ENCODE measurements at regions not wholly inside any gene's neighbourhood (a gene's known extent, or its start where the extent isn't known, plus 50 kb on each side); places are given as distances from the start of the nearest gene placed in this dataset.

DNA sequence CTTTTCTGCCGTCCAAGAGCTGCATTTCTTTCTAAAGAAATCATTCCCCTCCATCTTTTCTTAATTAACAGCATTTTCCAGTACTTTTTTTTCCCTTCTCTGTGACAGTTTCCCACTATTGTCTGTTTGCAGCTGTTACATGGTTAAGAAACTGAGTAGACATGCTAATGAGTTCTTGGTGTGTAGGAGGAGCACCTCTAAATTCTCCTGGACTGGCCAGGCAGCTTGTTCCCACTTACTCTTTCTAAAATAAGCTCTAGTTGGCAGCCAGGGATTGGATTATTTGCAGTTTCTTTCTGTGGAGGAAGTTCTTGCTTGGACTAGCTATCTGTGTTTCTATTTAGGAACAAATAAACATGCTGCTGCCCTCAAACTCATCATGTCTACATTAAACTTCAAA, 235.1 kb upstream of the GAP43 start:
- no peak overlapping the region for H3K27ac ChIP-seq
- no peaks in the 10 kb centered on the region for H3K27me3 ChIP-seq
- ATAC-seq (no peak), DNase-seq (no peak)
- H3K36me3 ChIP-seq, result no peaks in the 10 kb centered on the region
- no peaks in the 10 kb centered on the region for H3K9me3 ChIP-seq
- H3K4me3 ChIP-seq, result no peak overlapping the region
- no peaks in the 10 kb centered on the region for H3K4me1 ChIP-seq
- TF ChIP-seq, protein P1, sequence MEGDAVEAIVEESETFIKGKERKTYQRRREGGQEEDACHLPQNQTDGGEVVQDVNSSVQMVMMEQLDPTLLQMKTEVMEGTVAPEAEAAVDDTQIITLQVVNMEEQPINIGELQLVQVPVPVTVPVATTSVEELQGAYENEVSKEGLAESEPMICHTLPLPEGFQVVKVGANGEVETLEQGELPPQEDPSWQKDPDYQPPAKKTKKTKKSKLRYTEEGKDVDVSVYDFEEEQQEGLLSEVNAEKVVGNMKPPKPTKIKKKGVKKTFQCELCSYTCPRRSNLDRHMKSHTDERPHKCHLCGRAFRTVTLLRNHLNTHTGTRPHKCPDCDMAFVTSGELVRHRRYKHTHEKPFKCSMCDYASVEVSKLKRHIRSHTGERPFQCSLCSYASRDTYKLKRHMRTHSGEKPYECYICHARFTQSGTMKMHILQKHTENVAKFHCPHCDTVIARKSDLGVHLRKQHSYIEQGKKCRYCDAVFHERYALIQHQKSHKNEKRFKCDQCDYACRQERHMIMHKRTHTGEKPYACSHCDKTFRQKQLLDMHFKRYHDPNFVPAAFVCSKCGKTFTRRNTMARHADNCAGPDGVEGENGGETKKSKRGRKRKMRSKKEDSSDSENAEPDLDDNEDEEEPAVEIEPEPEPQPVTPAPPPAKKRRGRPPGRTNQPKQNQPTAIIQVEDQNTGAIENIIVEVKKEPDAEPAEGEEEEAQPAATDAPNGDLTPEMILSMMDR (IDR thresholded peaks at IDR 0.05), result no peak
- intact Hi-C loops (cut with DNase I), result no loop called here

DNA sequence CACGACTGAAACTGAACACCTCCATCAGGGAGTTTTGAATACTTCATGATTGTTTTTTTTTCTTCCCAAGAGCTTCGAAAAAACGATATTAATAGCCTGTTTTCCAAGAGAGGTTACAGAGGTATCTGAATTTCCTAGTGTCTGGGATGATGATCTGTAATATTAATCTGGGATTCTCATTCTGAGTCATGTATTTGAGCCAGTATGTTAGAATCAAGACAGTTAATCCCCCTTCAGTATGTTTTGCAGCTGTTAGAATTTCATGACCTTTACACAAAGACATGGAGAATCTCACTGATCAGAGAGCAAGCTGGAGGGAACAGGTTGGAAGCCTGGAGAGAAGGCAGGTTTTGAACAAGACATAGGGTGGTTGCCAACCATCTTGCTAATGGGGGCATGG, 234.5 kb upstream of the GAP43 start:
- intact Hi-C loops (cut with DNase I), result no loop called here
- H3K4me1 ChIP-seq, result no peaks in the 10 kb centered on the region
- no peak for ATAC-seq
- no peak overlapping the region for H3K4me3 ChIP-seq
- H3K36me3 ChIP-seq, result no peaks in the 10 kb centered on the region
- DNase-seq, result no peak
- H3K27ac ChIP-seq, result no peak overlapping the region
- TF ChIP-seq, protein P1 (IDR thresholded peaks at IDR 0.05), result no peak
- H3K27me3 ChIP-seq, result no peaks in the 10 kb centered on the region
- no peaks in the 10 kb centered on the region for H3K9me3 ChIP-seq

DNA sequence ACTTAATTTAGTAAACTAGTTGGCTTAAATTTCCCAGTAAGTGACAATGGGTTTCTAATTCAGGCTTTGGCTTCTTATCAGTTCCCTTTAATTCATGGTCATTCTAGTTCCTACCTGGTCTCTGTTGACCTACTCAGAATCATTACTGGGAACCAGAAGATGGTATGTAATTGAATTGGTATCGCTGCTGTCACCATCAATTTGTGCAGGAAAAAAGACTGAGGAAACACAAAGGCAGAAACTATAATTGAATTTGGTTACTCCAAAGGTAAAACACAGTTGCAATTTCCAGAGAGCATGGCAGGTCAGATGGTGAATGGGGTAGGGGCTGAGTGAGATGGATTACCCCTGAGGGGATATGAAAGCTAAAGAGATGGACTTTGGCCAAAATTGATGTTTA, 226.5 kb upstream of the GAP43 start:
- Histone ChIP-seq H3K4me3 (no peak overlapping the region), H3K27ac (no peak overlapping the region), H3K4me1 (no peaks in the 10 kb centered on the region), H3K27me3 (no peaks in the 10 kb centered on the region), H3K9me3 (no peaks in the 10 kb centered on the region), H3K36me3 (no peaks in the 10 kb centered on the region)
- TF ChIP-seq, protein P1 (IDR thresholded peaks at IDR 0.05), result no peak
- ATAC-seq (no peak), DNase-seq (no peak)
- intact Hi-C loops (cut with DNase I), result no loop called here

DNA sequence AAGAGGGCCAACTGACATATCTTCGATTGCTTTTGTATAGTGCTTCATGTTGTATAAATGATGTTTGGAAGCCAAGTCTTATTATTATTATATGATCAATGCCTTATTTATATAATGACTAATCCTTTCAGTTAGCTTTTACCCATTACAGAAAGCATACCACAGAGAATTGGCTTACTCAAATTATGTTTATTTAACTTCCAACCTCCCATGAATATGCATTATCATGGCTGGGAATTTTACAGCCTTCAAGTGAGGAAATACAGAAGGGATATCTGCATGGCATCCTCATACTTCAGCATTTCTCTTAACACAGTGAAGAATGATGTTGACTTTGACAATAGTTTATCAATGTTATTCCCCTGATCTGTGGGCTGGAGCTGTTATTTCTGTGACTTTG, 225.9 kb upstream of the GAP43 start:
- no peaks in the 10 kb centered on the region for H3K36me3 ChIP-seq
- intact Hi-C loops (cut with DNase I), result no loop called here

DNA sequence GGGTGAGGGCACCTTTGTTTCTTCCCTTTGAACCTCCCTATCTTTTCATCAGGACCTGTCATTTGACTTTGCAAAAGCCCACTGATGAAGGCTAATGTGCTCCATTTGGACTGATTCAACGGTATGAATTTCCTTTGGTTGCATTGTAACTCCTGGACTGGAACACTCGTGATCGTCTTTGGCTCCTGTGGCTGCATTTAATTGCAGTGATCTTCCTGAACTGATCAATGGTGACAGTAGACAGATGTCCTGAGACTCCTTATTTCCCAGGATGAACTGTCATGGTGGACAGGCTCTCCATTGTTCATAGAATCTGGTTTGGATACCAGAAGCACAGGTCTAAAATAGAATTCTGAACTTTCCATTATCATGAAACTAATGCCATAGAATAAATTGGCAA, 224.8 kb upstream of the GAP43 start:
- H3K4me1 ChIP-seq, result no peaks in the 10 kb centered on the region
- H3K27me3 ChIP-seq, result no peaks in the 10 kb centered on the region
- DNase-seq (no peak), ATAC-seq (no peak)
- H3K9me3 ChIP-seq, result no peaks in the 10 kb centered on the region
- intact Hi-C loops (cut with DNase I), result no loop called here
- H3K27ac ChIP-seq, result no peak overlapping the region
- H3K36me3 ChIP-seq, result no peaks in the 10 kb centered on the region
- TF ChIP-seq, protein P1 (IDR thresholded peaks at IDR 0.05), result no peak
- H3K4me3 ChIP-seq, result no peak overlapping the region

More for the DNA sequence above, 225.9 kb upstream of the GAP43 start:
- H3K4me3 ChIP-seq, result no peak overlapping the region
- DNase-seq (no peak), ATAC-seq (no peak)
- H3K9me3 ChIP-seq, result no peaks in the 10 kb centered on the region
- TF ChIP-seq, protein P1 (IDR thresholded peaks at IDR 0.05), result no peak
- no peaks in the 10 kb centered on the region for H3K4me1 ChIP-seq
- H3K27me3 ChIP-seq, result no peaks in the 10 kb centered on the region
- H3K27ac ChIP-seq, result no peak overlapping the region
